Right lobe of liver (tissue), 4 donors: ENCODE measurements at regions not wholly inside any gene's neighbourhood (a gene's known extent, or its start where the extent isn't known, plus 50 kb on each side); places are given as distances from the start of the nearest gene placed in this dataset.

ENCODE experiments used
- POLR2A ChIP-seq: fragments of 450-650 bp; IDR thresholded peaks from one replicate; pipeline ENCODE4 v1.6.1; 2017; ENCODE audit warnings: antibody characterized with exemption, mild to moderate bottlenecking
- TF ChIP-seq, protein P1 (sequence below), 4 donors: fragments of 200-600 bp in 3 of 4; fragments of 450-650 bp in 1 of 4; IDR thresholded peaks; one replicate each; pipeline versions ENCODE4 v1.5.1 to v1.8.0; 2016 to 2022; ENCODE audit warnings: antibody characterized with exemption in 4 of 4, mild to moderate bottlenecking in 2 of 4
- donor health status: DM: no; HTN: no; CAD: no.
- donor health status: DM: no; HTN: no; CAD: no.
- donor health status: DM: no; HTN: yes; CAD: no.

DNA sequence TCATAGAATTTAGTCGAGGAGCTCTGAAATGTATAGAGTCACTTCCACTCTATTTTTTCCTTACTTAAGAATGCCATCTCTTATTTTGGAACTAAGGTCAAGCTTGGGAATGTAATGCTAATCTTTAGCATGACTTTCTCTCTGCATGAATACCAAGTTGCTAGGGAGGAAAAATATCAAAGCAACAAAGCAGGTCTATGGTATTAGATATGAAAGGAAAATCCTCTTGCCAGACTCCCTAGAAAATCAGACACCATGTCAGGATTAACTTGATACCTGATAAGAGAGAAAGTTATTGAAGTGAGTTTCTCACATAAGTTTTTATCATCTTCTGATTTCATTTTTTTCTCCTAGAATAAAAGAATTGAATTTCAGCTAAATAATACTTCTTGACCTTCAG lies 341.7 kb upstream of the ZNF804A start:
- no peak for TF ChIP-seq POLR2A
- TF ChIP-seq, protein P1, sequence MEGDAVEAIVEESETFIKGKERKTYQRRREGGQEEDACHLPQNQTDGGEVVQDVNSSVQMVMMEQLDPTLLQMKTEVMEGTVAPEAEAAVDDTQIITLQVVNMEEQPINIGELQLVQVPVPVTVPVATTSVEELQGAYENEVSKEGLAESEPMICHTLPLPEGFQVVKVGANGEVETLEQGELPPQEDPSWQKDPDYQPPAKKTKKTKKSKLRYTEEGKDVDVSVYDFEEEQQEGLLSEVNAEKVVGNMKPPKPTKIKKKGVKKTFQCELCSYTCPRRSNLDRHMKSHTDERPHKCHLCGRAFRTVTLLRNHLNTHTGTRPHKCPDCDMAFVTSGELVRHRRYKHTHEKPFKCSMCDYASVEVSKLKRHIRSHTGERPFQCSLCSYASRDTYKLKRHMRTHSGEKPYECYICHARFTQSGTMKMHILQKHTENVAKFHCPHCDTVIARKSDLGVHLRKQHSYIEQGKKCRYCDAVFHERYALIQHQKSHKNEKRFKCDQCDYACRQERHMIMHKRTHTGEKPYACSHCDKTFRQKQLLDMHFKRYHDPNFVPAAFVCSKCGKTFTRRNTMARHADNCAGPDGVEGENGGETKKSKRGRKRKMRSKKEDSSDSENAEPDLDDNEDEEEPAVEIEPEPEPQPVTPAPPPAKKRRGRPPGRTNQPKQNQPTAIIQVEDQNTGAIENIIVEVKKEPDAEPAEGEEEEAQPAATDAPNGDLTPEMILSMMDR (IDR thresholded peaks at IDR 0.05) = no peak
